Choroid plexus epithelial cell (primary cell): ENCODE measurements at regions not wholly inside any gene's neighbourhood (a gene's known extent, or its start where the extent isn't known, plus 50 kb on each side); places are given as distances from the start of the nearest gene placed in this dataset.

Experiments used
- DNase-seq: peaks from one replicate; pipeline ENCODE4 v3.0.0-alpha.2; 2010; ENCODE audit warnings: low read depth
- H3K4me3 ChIP-seq: 2 replicates; pipeline ENCODE4 v1.5.1; 2011; ENCODE audit warnings: low read depth, mild to moderate bottlenecking, control low read depth, low read length, moderate library complexity
- TF ChIP-seq, protein P1 (sequence below): conservative IDR thresholded peaks from 2 replicates; pipeline ENCODE4 v1.5.1; 2011; ENCODE audit warnings: low read depth, mild to moderate bottlenecking, control low read depth, inconsistent platforms, low read length, moderate library complexity

GRCh38 chr7:51660516-51660915 is 343.9 kb upstream of the COBL start:
- no peak overlapping the region for H3K4me3 ChIP-seq
- DNase-seq = no peak
- TF ChIP-seq, protein P1, sequence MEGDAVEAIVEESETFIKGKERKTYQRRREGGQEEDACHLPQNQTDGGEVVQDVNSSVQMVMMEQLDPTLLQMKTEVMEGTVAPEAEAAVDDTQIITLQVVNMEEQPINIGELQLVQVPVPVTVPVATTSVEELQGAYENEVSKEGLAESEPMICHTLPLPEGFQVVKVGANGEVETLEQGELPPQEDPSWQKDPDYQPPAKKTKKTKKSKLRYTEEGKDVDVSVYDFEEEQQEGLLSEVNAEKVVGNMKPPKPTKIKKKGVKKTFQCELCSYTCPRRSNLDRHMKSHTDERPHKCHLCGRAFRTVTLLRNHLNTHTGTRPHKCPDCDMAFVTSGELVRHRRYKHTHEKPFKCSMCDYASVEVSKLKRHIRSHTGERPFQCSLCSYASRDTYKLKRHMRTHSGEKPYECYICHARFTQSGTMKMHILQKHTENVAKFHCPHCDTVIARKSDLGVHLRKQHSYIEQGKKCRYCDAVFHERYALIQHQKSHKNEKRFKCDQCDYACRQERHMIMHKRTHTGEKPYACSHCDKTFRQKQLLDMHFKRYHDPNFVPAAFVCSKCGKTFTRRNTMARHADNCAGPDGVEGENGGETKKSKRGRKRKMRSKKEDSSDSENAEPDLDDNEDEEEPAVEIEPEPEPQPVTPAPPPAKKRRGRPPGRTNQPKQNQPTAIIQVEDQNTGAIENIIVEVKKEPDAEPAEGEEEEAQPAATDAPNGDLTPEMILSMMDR = no peak

DNA sequence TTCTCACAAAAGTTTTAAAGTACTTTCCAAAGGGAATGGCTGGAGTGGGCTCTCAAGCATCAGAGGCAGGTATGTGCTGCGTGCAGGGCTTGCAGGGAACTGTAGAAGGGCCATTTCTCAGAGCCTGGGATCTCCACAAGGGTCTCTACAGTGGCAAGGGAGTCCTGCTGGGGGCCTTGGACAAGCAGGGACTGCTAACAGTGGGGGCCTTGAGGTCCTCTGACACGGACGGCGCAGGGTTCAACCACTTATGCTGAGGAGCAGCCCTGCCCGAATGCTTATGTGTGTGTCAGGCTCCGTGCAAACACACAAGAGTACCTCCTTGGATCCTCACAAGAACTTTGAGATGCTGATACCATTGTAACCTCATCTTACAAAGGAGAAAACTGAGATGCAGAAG is 342.1 kb upstream of the COBL start:
- no peak overlapping the region for H3K4me3 ChIP-seq
- TF ChIP-seq, protein P1 = no peak
- DNase-seq = no peak

GRCh38 chr7:51647931-51648351 is 331.3 kb upstream of the COBL start:
- peak; percentile 7 for DNase-seq
- TF ChIP-seq, protein P1 = no peak
- no peak overlapping the region for H3K4me3 ChIP-seq

DNA sequence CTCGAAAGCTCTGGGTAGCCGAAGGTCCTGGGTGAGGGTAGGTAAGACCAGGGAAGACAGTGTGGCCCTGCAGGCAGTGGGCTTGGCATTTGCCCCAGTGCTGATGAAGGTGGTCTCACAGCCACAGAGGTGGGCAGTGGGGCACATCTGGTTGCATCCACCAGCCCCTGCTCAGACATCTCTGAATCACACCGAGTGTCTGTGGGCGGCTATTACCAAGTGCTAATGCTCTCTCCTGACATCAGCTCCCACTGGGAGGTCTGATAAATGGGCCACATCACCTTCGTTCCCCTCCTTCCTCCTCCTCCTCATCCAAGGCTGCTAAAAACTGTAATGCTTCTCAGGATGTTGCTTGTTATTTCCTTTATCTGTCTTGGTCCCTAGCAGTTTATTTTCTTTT is 330.9 kb upstream of the COBL start:
- no peak overlapping the region for H3K4me3 ChIP-seq

GRCh38 chr7:51645702-51646298 is 329.2 kb upstream of the COBL start:
- no peak for DNase-seq
- H3K4me3 ChIP-seq = no peak overlapping the region
- TF ChIP-seq, protein P1 = no peak

More for the DNA sequence above, 330.9 kb upstream of the COBL start:
- no peak for DNase-seq
- TF ChIP-seq, protein P1 = no peak

DNA sequence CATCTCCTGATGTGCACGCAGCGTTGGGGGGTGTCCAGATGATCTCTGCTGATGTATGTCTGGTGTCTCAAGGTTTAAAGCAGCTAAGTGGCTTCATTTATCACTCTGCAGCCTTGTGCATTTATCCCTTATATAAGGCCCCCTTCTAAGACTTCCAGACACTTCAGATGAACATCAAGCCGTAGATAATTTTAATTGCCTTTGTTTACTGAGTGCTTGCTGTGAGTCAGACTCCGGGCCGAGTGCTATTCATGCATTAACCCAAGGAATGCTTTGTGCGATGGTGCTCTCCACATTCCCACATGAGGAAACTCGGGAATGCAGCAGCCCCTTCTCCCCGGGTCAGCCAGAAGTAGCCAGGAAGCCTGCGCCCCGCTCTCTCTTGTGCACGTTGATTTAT is 328.6 kb upstream of the COBL start:
- TF ChIP-seq, protein P1 = no peak
- no peak for DNase-seq
- no peak overlapping the region for H3K4me3 ChIP-seq

GRCh38 chr7:51644216-51644615 is 327.6 kb upstream of the COBL start:
- no peak for DNase-seq
- TF ChIP-seq, protein P1 = no peak
- H3K4me3 ChIP-seq = no peak overlapping the region
